Heart left ventricle (tissue), 13 donors: ENCODE measurements at regions not wholly inside any gene's neighbourhood (a gene's known extent, or its start where the extent isn't known, plus 50 kb on each side); places are given as distances from the start of the nearest gene placed in this dataset.

ENCODE experiments used
- CTCF ChIP-seq, 12 donors: fragments of 200-600 bp; sonication (generic) in 4 of 12; IDR thresholded peaks; one replicate each; pipeline versions ENCODE4 v1.5.0 to v1.8.0; 2018 to 2022; ENCODE audit warnings: antibody characterized with exemption in 12 of 12, mild to moderate bottlenecking in 5 of 12
- POLR2A ChIP-seq, 2 donors: fragments of 450-650 bp; IDR thresholded peaks; one replicate each; pipeline ENCODE4 v1.6.1; 2017; ENCODE audit warnings: antibody characterized with exemption in 2 of 2, mild to moderate bottlenecking in 2 of 2, moderate library complexity in 2 of 2
- donor health status: ischemic (EF 13 %, LVEDD 7.1; RV severe dilation, severe dysfunction).
- donor health status: DM: no; HTN: yes; CAD: no.
- donor health status: DM: no; HTN: no; CAD: no.
- donor health status: ischemic (EF 25% LVEDD 6.9; RV normal size, moderate dysfunction).
- donor health status: ischemic (EF 25% LVEDD 5.7; RV mildly dilated, moderate dysfunction).
- donor health status: ischemic (EF 35%, LVEDD 5.7; RV mildly dilated, moderate dysfunction).
- donor health status: nonischemic (EF 11% LVEDD 7.7; RV severe dilation, severe dysfunction).
- donor health status: DM: yes; HTN: yes; CAD: no.
- donor health status: PGD.
- donor health status: ischemic (EF 29% LVEDD 5.4; RV normal size, mild dysfunction).
- donor health status: nonischemic (EF 23%, LVEDD 6.1; RV moderate dilation, normal function).

DNA sequence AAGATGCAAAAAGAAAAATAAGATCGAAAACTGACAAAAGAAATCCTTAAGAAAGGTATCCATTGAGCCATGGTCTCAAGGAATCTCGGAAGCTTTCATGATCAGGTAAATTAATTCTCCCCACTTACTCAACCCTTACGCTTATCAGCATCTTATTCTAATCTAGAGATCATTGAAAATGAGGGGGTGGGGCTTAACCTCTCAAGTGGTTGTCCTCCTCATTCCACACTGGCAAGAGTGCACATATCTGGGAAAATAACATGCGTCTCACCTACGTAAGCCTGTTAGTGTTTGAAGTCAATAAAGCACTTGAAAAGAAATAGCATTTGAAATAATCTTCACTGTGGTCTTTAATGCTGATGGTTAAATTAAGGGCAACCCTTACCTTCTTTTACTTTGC lies 82.5 kb upstream of the NEUROD1 start:
- TF ChIP-seq CTCF (IDR thresholded peaks at IDR 0.05) (no peak), POLR2A (IDR thresholded peaks at IDR 0.05) (no peak)
